GM19372 (cell line): ENCODE measurements at regions not wholly inside any gene's neighbourhood (a gene's known extent, or its start where the extent isn't known, plus 50 kb on each side); places are given as distances from the start of the nearest gene placed in this dataset.
"Not testable (repeated sequence)": the region's sequence is repeated elsewhere in the genome, so short reads cannot be mapped to it uniquely, and the experiment has no call there.

Source experiments
- ATAC-seq: cut with Tn5 transposase; IDR thresholded peaks from one replicate; pipeline ENCODE4 v1.9.1; 2021; ENCODE audit warnings: mild to moderate bottlenecking, low read depth, moderate library complexity; ENCODE audit not compliant: unreplicated experiment

DNA sequence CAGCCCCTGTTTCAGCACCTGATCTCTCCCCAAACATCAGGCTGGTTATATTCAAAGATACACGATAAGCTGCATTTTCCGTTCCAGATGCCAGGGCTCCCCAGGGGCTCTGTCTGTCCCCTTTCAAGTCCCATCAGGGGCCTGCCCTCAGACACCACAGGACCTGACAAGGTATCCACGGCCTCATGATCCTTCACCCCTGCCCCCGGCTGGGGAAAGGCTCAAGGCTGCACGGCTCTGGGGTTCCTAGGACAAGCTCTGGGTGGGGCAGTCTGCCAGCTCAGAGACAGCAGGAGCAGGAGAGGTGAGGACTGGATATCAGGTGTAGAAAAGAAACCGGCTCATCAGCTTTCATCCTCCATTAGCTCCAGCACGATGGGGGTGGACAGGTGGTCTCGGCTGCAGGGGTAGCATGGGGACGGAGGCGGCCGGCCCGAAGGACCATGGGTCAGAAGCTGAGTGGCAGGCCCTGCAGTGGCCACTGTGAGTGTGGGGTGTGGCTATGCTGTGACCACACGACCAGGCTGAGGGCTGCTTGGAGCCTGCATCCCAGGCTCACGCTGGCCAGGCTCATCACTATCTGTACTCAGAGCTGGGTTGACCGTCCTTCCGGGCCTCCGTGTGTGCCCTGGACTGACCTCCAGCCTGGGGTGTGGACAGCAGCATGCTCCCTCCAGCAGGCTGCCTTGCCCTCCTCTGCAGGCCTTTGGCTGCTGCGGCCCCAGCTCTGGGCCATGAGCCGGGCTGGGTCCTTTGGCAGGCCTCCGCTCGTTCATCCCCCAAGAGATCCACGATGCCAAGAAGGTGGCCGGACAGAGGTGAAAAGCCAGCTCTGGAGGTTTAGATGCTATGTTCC lies 386.2 kb downstream of the THBS2 start:
- no peak for ATAC-seq

DNA sequence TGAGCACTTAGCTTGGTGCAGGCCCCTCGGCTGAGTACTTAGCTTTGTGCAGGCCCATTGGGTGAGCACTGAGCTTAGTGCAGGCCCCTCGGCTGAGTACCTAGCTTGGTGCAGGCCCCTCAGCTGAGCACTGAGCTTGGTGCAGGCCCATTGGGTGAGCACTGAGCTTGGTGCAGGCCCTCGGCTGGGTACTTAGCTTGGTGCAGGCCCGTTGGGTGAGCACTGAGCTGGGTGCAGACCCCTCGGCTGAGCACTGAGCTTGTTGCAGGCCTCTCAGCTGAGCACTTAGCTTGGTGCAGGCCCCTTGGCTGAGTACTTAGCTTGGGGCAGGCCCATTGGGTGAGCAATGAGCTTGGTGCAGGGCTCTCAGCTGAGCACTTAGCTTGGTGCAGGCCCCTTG lies 387.1 kb downstream of the THBS2 start:
- ATAC-seq, result no peak

DNA sequence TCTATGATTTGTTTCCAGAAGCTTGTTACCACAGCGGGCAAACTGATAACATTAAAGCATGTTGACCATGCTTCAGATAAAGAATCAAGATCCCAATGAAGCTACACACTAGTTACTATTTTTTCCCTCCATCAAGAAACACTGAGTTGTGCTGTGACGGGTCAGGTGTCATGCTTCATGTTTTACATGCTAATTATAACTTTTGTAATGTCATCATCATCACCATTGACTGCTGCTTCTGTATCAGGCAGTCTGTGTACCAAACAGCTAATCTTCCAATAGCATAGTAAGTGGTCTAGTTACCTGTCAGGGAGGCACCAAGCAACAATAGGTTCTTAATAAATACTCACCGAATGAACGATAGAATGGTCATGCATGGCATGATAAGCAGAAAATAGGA lies 388.1 kb downstream of the THBS2 start:
- ATAC-seq, result no peak

DNA sequence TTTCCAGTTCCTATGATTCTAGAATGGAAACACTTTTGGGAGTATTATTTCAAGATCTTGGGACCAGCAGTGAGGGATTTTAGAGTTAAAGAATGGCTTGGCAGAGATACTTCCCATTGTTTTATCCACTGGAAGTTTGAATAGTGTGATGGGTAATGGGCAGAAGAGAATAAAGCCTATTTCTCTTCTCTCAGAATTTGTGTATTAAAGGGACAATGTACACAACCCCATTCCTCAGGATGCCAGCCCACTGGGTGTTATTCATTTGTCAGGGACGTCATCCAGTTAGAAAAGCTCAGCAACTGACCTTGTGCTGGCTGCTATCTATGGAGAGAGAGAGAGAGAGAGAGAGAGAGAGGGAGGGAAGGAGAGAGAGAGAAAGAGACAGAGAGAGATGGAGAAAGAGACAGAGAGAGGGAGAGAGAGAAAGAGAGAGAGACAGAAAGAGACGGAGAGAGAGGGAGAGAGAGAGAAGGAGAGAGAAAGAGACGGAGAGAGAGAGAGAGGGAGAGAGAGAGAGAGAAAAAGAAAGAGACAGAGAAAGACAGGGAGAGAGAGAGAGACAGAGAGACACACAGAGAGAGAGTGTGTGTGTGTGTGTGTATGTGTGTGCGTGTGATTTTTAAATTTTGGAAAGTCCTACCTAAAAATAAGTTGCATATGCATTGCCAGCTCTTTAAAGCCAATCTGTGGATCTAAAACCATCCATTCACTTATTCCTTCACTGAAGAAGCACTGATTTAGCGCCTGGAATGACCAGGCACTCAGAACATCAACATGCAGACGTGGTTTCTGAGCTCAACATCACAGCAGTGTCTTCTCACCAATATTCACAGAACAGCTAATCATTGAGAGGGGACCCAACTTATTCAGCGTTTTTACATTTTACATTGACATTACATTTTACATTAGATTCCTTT lies 388.8 kb downstream of the THBS2 start:
- no peak for ATAC-seq

DNA sequence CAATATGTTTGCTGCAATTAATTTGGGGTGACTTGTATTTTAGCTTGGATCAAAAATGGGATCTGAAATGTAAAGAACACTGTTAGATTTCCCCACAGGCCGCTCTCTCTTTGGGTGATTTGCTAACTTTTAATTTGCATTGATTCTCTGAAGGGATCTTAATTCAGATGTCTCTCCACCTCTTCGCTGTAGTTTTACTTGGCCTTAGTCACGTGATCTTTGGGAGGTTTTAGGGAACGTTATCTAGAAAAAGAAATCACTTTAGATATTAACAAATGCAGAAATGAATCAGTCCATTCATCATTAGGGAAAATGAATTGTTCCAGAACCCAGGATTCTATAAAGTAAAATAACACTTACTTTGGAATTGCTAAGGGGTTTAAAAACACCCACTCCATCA lies 390.2 kb downstream of the THBS2 start:
- no peak for ATAC-seq

DNA sequence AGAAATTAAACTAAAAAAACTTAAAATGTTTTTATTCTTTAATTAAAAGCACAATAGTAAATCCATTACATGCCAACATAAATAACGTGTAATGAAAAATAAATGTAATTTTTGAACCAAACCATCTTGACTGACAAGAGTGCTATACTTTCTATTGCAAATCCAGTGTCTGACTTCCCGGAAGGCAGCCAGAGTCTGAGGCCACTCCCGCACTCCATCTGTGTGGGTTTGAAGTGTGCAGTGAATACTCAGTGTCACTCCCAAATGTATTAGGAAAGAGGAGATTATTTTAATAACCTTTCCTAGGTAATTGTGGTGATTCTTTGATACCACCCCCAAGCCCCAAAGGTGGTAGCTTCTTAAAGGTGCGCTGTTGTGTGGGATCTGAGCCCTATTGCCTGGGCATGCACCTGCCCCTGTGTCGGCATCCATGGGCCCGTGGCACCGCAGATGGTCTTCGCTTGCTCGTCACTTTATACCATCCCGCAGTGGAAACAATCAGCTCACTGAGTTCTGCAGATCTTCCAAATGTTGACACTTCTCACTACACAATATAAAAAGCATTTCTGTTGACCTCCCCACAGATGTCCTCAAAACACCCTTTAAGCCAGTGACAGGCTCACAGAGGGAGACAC lies 391.2 kb downstream of the THBS2 start:
- ATAC-seq, result no peak

DNA sequence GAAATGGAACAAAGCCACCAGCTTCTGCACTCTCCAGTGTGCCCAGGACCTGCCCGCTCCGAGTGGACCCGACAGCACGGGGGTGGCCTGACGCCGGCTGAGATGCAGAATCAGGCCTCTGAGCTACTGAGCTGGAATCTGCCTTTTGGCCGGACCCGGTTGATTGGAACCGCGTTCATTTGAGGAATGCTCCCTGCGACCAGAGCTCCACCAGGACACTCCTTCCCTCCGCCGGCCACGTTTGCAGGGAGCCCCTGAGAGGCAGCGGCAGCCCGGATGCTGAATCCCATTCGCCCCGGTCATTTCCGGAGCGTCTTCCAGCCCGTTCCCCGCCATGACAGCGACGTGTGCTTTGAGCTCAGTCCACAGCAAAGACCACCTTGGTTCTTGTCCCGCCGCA lies 392.7 kb downstream of the THBS2 start:
- no peak for ATAC-seq

DNA sequence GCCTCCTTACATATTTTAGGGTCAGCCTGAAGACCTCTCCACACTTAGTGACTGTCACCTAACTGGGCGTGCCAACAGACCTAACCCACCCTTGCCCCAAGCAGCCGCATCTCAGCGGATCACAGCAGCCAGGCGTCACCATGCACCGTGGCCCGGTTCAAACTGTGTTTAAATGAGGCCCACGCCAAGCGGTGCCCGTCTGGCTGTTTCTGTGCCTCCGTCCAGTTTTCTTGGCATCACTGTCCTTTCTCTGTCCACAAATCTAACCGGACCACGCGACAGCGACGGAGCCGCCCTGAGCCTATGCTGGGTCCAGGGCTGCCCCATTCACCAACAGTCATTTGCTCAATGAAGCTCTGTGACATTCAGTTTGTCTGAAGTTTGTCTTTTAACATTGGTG lies 393.3 kb downstream of the THBS2 start:
- no peak for ATAC-seq

DNA sequence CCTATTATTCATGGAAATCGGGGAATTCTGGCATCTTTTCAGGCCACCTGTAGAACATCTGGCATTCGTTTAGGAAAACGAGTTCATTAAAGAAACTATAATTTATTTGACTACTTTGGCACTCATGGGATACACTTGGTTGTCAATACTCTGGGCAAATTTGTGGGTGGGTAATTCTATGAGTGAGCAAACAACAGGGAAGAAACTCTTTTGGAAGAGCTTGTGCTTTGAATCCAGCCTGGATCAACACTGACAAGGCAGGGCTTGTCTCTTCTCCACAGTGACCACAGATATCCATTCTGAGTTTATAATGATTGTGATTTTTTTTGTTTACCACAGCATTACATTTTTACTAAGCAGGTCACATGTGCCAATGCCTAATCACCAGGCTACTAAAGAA lies 394.7 kb downstream of the THBS2 start:
- ATAC-seq, result no peak

DNA sequence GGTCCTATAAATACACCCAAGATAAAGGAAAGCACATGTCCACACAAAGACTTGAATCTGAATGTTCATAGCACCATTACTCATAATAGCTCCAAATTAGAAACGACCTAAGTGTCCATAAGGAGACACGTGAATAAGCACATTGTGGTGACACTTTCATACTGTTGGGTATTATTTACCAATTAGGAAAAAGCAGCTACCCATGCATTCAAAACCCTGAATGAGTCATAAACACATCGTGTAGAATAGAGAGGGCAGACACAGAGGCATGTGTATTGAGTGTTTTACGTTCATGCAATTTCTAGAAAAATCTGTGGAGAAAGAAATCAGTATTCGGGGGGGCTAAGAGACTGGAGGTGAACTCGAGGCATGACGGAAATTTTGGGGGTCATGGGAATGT lies 396.7 kb downstream of the THBS2 start:
- no peak for ATAC-seq

DNA sequence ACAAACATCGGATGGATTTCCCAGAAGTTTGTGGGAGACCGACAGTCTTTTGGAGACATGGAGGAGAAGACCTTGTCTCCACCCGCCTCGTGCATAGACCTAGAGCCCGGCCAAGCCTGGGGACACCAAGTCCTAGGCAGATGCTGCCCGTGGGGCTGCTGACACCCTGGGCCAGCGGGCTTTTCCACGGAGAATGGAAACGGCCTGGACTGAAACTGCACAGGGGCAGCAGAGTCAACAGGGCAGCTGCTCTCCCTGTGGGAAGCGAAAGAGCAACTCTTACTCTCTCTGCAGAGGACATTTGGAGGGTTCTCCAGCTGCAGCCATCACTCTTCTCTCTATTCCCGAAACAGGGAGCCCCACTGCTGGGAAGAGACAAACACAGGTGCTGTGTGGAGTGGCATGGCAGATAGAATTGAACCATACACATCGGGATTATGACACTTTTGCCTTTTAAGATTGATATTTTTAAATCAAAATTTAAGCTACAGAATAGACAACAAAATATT lies 401.2 kb downstream of the THBS2 start:
- no peak for ATAC-seq

DNA sequence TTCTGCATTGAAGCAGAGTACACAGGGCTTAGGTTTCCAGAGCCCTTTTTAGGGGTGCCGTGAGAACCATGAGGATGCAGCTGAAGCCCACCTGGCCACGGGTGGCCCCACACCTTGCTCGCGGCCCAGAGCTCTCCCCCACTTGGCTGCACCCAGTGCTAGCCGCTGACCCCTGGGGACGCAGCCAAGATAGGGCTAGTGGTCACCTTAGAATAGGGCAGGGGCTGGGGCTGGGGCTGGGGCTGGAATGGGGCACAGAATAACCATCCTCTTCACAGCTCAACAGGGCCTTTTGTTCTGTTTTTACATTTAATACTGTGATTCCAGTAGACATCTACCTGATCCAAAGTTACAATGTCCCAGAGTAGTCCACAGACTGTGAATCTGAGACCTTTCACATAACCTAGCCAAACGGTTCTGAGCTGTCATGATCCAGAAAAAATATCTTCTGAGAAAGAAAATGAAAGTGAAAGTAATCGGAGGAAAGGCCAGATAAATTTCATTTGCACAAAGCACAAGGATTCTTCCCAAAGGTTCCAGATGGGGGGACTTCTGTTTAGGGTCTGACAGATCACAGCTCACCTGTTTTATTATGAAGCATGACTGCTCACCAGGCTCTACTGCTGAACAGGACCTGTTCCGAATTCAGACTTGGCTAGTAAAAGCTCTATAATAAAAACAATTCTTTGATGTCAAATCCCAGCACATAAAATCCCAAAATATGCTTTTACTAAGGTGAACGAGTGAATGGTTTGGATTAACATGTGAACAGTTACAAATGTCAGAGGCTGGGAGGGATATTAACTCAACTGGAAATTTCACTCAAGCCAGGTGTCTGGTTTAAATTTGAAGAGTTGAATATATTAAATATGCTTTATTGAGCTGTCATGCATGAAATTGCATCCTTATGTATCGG lies 401.9 kb downstream of the THBS2 start:
- ATAC-seq, result no peak

DNA sequence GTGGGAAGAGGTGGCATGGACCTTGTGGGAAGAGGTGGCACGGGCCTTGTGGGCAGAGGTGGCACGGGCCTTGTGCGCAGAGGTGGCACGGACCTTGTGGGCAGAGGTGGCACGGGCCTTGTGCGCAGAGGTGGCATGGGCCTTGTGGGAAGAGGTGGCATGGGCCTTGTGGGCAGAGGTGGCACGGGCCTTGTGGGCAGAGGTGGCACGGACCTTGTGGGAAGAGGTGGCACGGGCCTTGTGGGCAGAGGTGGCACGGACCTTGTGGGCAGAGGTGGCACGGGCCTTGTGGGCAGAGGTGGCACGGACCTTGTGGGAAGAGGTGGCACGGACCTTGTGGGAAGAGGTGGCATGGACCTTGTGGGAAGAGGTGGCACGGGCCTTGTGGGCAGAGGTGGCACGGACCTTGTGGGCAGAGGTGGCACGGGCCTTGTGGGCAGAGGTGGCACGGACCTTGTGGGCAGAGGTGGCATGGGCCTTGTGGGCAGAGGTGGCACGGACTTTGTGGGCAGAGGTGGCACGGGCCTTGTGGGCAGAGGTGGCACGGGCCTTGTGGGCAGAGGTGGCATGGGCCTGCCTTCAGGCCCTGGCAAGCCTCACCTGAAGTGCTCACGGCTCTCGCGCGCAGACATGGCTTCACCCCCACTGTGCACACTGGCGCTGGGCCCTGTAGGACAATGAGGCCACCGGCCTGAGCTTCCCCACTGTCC lies 403.5 kb downstream of the THBS2 start:
- not testable (repeated sequence) for ATAC-seq

DNA sequence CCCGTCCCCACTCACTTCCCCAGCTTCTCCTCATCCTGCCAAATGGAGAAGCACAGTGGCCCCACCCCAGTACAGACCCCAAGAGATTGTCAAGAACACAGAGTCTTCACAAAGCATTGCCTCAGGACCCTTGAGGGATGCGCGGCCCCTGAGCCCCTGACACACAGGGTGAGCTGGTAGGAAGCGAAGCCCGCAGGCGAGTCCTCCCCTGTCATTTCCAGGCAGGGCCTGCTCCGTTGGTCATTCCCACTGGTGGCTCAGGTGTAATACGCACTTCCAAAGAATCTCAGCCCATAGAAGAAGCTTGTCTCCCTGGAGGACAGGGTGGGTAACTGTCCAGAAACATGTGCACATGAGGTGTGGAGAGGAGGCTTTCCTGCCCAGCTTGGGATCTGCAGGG lies 404.2 kb downstream of the THBS2 start:
- ATAC-seq, result no peak

DNA sequence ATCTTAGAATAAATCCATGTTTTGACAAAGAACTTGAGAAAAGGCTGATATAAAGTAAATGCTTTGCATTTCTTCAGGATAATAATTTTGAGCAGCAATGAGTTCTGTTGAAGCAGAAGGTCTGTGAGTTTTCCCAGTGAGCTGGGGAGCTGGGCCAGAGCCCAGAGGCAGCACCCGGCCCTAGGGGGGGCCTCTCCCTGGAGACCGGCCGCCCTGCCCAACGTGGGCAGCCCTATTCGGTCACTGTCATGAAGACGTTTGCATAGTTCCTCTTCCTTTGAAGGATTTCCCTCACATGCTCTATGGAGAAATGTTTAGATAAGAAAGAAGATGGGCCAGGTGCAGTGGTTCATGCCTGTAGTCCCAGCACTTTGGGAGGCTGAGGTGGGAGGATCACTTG lies 404.8 kb downstream of the THBS2 start:
- ATAC-seq, result no peak

DNA sequence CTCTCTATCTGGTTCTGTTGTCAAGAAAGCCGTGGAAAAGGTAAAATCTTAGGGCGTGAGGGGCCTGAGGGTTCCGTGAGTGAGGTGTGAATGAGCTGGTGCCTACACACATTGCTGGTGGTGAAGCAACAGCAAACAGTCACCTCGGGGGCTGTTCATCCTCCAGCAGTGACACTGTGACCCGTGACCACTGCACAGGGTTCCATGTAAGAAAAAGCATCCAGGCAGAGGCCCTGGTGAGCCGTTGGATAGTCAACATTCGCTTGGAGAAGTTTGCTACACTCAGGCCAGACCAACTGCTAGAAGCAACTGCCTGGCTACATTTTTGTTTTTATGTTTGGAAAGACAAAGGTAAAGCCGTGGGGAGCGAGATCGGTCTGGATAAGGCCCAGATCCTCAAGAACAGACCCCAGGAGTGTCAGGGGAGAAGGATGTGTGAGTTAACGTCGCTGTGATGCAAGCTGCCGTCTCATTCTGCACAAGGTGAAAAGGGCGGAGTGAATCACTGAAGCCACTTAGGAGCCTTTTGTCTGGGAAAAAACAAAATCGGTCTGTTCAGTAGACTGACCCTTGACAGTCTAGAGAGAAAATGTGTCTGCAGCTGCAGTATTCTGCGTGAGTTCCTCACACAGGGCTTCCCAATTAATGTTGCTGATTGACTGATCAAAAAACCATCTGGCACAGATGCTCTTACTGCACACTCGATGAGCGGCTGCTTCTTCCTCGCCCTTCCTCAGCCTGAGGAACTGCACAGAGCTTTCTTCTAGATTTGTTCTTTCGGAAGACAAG lies 404.0 kb downstream of the SMOC2 start:
- ATAC-seq, result no peak

DNA sequence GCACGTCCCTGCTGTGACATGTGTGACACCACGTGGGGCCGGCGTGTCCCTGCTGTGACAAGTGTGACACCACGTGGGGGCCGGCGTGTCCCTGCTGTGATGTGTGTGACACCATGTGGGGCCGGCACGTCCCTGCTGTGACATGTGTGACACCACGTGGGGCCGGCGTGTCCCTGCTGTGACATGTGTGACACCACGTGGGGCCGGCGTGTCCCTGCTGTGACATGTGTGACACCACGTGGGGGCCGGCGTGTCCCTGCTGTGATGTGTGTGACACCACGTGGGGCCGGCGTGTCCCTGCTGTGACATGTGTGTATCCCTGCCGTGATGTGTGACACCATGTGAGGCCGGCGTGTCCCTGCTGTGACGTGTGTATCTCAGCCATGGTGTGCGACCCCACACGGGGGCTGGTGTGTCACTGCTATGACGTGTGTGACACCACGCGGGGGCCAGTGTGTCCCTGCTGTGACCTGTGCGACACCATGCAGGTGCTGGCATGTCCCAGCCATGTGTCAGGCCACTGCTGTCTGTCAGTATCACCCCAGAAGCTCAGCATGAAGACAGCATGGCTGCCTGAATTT lies 401.7 kb downstream of the SMOC2 start:
- not testable (repeated sequence) for ATAC-seq

DNA sequence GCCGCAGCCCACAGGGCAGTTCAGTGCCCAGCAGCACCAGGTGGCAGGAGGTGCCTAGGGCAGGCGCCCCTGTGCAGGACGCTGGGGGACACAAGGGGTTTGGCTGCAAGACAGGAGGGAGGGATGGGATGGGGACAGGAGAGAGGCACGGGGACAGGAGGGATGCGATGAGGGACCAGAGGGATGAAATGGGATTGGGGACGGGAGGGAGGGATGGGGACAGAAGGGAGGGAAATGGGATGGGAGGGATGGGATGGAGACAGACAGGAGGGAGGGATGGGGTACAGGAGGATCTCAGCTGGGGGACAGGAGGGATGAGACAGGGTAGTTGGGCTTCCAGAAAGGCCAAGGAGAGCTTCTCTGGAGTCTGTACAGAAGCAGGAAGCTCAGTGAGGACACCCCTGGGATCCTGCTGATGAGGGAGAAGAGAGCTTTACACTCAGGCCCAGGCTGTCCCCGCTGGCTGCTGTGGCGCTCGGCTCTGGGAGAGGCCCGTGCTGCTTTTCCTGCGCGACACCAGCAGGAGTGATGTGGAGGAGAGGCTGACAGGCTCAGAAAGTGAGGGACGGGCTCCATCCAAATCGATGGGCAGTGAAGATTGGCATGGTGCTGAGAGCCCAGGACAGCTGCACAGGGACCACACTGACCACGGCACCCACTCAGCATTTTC lies 400.8 kb downstream of the SMOC2 start:
- no peak for ATAC-seq
